GM12878 (cell line): ENCODE measurements at regions not wholly inside any gene's neighbourhood (a gene's known extent, or its start where the extent isn't known, plus 50 kb on each side); places are given as distances from the start of the nearest gene placed in this dataset.

Experiments
- ATAC-seq: fragments of 200-7000 bp; cut with Tn5 transposase; 3 replicates; pipeline ENCODE4 v1.9.1; 2020; ENCODE audit warnings: mild to moderate bottlenecking, moderate library complexity
- BruUV-seq: library from RNA; stranded (reverse); fragments of 400-500 nt; replicated peaks from 2 replicates; lab custom pipeline; 2021; lab: Mats Ljungman, UMichigan
- CTCF ChIA-PET: fragments of 300-600 bp; sonication (Branson Sonifier 250); formaldehyde crosslinking; extraction: SDS; loops from one replicate; lab custom pipeline; 2021; ENCODE audit warnings: inconsistent platforms; lab: Yijun Ruan, JAX
- POLR2A ChIA-PET: fragments of 350-600 bp; formaldehyde crosslinking; extraction: SDS; loops from one replicate; lab custom pipeline; 2021; ENCODE audit warnings: inconsistent platforms; lab: Charles Lee
- RAD21 ChIA-PET: fragments of 300-600 bp; sonication (Branson Sonifier 250); formaldehyde crosslinking; loops from one replicate; lab custom pipeline; 2023; ENCODE audit warnings: antibody characterized with exemption; ENCODE audit not compliant: unreplicated experiment; lab: Charles Lee
- SMC1A ChIA-PET: fragments of 300-600 bp; sonication (Branson Sonifier 250); formaldehyde crosslinking; loops from one replicate; lab custom pipeline; 2023; ENCODE audit not compliant: unreplicated experiment, uncharacterized antibody; lab: Charles Lee
- DNase-seq: peaks from one replicate; pipeline ENCODE4 v3.0.0-alpha.2; 2011; ENCODE audit warnings: low read depth, low spot score
- FAIRE-seq: peaks from 3 replicates; lab custom pipeline; 2011; peaks lifted over from hg19 to GRCh38; lab: Jason Lieb, UNC
- H2AFZ ChIP-seq: 2 replicates; pipeline ENCODE4 v1.6.0; 2011; ENCODE audit warnings: low read depth, low read length, control low read depth; ENCODE audit not compliant: control insufficient read depth
- H3K27ac ChIP-seq: 2 replicates; pipeline ENCODE4 v1.5.1; 2011; ENCODE audit warnings: control low read depth; ENCODE audit not compliant: control insufficient read depth, insufficient read depth
- H3K27me3 ChIP-seq, 2 experiments: replicated peaks in 1 of 2; 2 replicates each; pipeline versions ENCODE4 v1.6.0 to v1.6.1; 2011; ENCODE audit warnings: low read length in 1 of 2; ENCODE audit not compliant: control insufficient read depth in 2 of 2, insufficient read depth in 2 of 2
- H3K36me3 ChIP-seq, 2 experiments: 2 replicates each; pipeline ENCODE4 v1.5.1; 2011; ENCODE audit warnings: low read length in 1 of 2; ENCODE audit not compliant: control insufficient read depth in 2 of 2, insufficient read depth in 2 of 2
- H3K4me1 ChIP-seq: 2 replicates; pipeline ENCODE4 v1.6.1; 2011; ENCODE audit warnings: mild to moderate bottlenecking, low read length, moderate library complexity, mixed read lengths; ENCODE audit not compliant: control insufficient read depth, insufficient read depth
- H3K4me2 ChIP-seq: 2 replicates; pipeline ENCODE4 v1.6.0; 2011; ENCODE audit warnings: control low read depth; ENCODE audit not compliant: control insufficient read depth, insufficient read depth
- H3K4me3 ChIP-seq: fragments of 200-600 bp; sonication (generic); 2 replicates; pipeline ENCODE4 v1.5.1; 2016
- H3K79me2 ChIP-seq: 2 replicates; pipeline ENCODE4 v1.6.0; 2011; ENCODE audit warnings: low read length; ENCODE audit not compliant: control insufficient read depth, insufficient read depth
- H3K9ac ChIP-seq: 2 replicates; pipeline ENCODE4 v1.8.0; 2011; ENCODE audit warnings: low read length, control low read depth, mixed read lengths; ENCODE audit not compliant: control insufficient read depth, insufficient read depth
- H3K9me3 ChIP-seq: replicated peaks from 3 replicates; pipeline ENCODE4 v1.5.1; 2011; ENCODE audit warnings: mild to moderate bottlenecking, low read length; ENCODE audit not compliant: control insufficient read depth, insufficient read depth
- H4K20me1 ChIP-seq: 2 replicates; pipeline ENCODE4 v1.6.0; 2011; ENCODE audit not compliant: control insufficient read depth, insufficient read depth
- CBX5 ChIP-seq: sonication (generic); IDR thresholded peaks from 2 replicates; pipeline ENCODE4 v1.6.1; 2016; ENCODE audit warnings: low read depth, moderate library complexity, mild to moderate bottlenecking, inconsistent platforms
- CHD1 ChIP-seq: IDR thresholded peaks from 2 replicates; pipeline ENCODE4 v1.6.1; 2012; ENCODE audit warnings: low read depth, low read length, improper control_type of control experiment
- ESRRA ChIP-seq: IDR thresholded peaks from 2 replicates; pipeline ENCODE4 v1.6.1; 2012; ENCODE audit warnings: mild to moderate bottlenecking, low read length, improper control_type of control experiment
- ETV6 ChIP-seq, 2 experiments: fragments of 450-650 bp in 1 of 2; IDR thresholded peaks in 1 of 2; conservative IDR thresholded peaks in 1 of 2; 2 replicates each; pipeline ENCODE4 v1.6.1; 2014; ENCODE audit warnings: antibody characterized with exemption in 1 of 2, borderline replicate concordance in 1 of 2, low read depth in 1 of 2, mild to moderate bottlenecking in 1 of 2, moderate library complexity in 1 of 2
- KLF5 ChIP-seq: fragments of 450-650 bp; IDR thresholded peaks from 2 replicates; pipeline ENCODE4 v1.6.1; 2014; ENCODE audit warnings: mild to moderate bottlenecking; ENCODE audit not compliant: partially characterized antibody
- MEF2B ChIP-seq: fragments of 450-650 bp; IDR thresholded peaks from 2 replicates; pipeline ENCODE4 v1.6.1; 2018; ENCODE audit warnings: mild to moderate bottlenecking, moderate library complexity; ENCODE audit not compliant: partially characterized antibody, poor library complexity, severe bottlenecking
- MTA2 ChIP-seq: fragments of 450-650 bp; IDR thresholded peaks from 2 replicates; pipeline ENCODE4 v1.6.1; 2016; ENCODE audit warnings: low read depth, mild to moderate bottlenecking, moderate library complexity
- MYC ChIP-seq: IDR thresholded peaks from 2 replicates; pipeline ENCODE4 v1.6.1; 2011; ENCODE audit warnings: mild to moderate bottlenecking, low read length, moderate library complexity, inconsistent platforms; ENCODE audit not compliant: insufficient read depth, insufficient replicate concordance, insufficient read length, severe bottlenecking
- NR2C1 ChIP-seq: fragments of 450-650 bp; IDR thresholded peaks from 2 replicates; pipeline ENCODE4 v1.6.1; 2017; ENCODE audit warnings: antibody characterized with exemption, mild to moderate bottlenecking, moderate library complexity
- SUPT20H ChIP-seq: IDR thresholded peaks from 2 replicates; pipeline ENCODE4 v1.6.1; 2011; ENCODE audit warnings: low read depth, mild to moderate bottlenecking, low read length, moderate library complexity, borderline replicate concordance; ENCODE audit not compliant: control insufficient read depth
- TARDBP ChIP-seq: IDR thresholded peaks from 2 replicates; pipeline ENCODE4 v1.6.1; 2016; ENCODE audit warnings: borderline replicate concordance
- TCF7 ChIP-seq: IDR thresholded peaks from 2 replicates; pipeline ENCODE4 v1.6.1; 2014; ENCODE audit warnings: antibody characterized with exemption, borderline replicate concordance
- ZSCAN29 ChIP-seq: fragments of 450-650 bp; IDR thresholded peaks from 2 replicates; pipeline ENCODE4 v1.6.1; 2017; ENCODE audit warnings: mild to moderate bottlenecking, moderate library complexity
- ZZZ3 ChIP-seq: IDR thresholded peaks from 2 replicates; pipeline ENCODE4 v1.6.1; 2011; ENCODE audit warnings: low read depth; ENCODE audit not compliant: control insufficient read depth, insufficient read length
- WGBS: methylation state at CpG from one replicate; pipeline ENCODE4 v1.1.6; 2016; ENCODE audit warnings: low lambda C conversion rate; ENCODE audit not compliant: insufficient replicate concordance, insufficient coverage; ENCODE audit errors: missing lambda C conversion rate; 5-methylcytosine and 5-hydroxymethylcytosine counted together
- in situ Hi-C: fragments of 300-500 bp; cut with MboI; formaldehyde crosslinking; loops from 9 replicates; pipeline ENCODE4 v1.14.3; 2018; ENCODE audit warnings: mixed read lengths
- intact Hi-C: fragments of 100-400 bp; cut with micrococcal nuclease; formaldehyde crosslinking; loops from one replicate; pipeline ENCODE4 v1.14.2; 2022; ENCODE audit not compliant: unreplicated experiment

- no peak overlapping the region for H3K9ac ChIP-seq
- no peaks in the 10 kb centered on the region for H3K36me3 ChIP-seq
- no peak for ATAC-seq
- 19% methylated on average over 8 of the region's 8 CpGs for WGBS
- RAD21 ChIA-PET = interaction anchor here (0.9 kb wide), 1 partner anchor 216 kb away, joined by 3 read pairs; no protein-coding TSS in a partner anchor
- TF ChIP-seq MEF2B = no peak
- no peak for TF ChIP-seq CBX5
- TF ChIP-seq TCF7 = no peak
- no peak for TF ChIP-seq MYC
- TF ChIP-seq NR2C1 = no peak
- no peaks in the 10 kb centered on the region for H3K27me3 ChIP-seq
- no peaks in the 10 kb centered on the region for H3K79me2 ChIP-seq
- intact Hi-C loops = no loop called here
- CTCF ChIA-PET = interaction anchor here (0.6 to 1.2 kb wide), 4 partner anchors 11 to 1435 kb away, joined by 3 to 4 read pairs (median 4); no protein-coding TSS in a partner anchor
- in situ Hi-C loops = no loop called here
- no peaks in the 10 kb centered on the region for H3K4me1 ChIP-seq
- SMC1A ChIA-PET = interaction anchor here (0.7 to 2.2 kb wide), 8 partner anchors 10 to 192 kb away, joined by 3 to 13 read pairs (median 4); no protein-coding TSS in a partner anchor
- no peak overlapping the region for H3K4me2 ChIP-seq
- H4K20me1 ChIP-seq = no peaks in the 10 kb centered on the region
- no TSS peak for BruUV-seq
- no peak overlapping the region for H3K4me3 ChIP-seq
- H3K9me3 ChIP-seq = no peaks in the 10 kb centered on the region; the same call in 2 of the 3 replicates
- FAIRE-seq = no peak
- no peak for DNase-seq
- H3K27ac ChIP-seq = no peak overlapping the region
- no peak overlapping the region for H2AFZ ChIP-seq
- POLR2A ChIA-PET = no interaction called here
Observed at GRCh38 chr2:7619203-7619970, 702.2 kb downstream of the RNF144A start.

- no peaks in the 10 kb centered on the region for H4K20me1 ChIP-seq
- CTCF ChIA-PET = interaction anchor here (1.1 kb wide), 1 partner anchor 25 kb away, joined by 4 read pairs; no protein-coding TSS in a partner anchor
- no peak overlapping the region for H3K4me2 ChIP-seq
- no peak overlapping the region for H3K27ac ChIP-seq
- no peak overlapping the region for H3K9ac ChIP-seq
- no peaks in the 10 kb centered on the region for H3K36me3 ChIP-seq
- peaks cover 2% of the 10 kb centered on the region for H3K4me1 ChIP-seq
- H3K79me2 ChIP-seq = no peaks in the 10 kb centered on the region
- no peaks in the 10 kb centered on the region for H3K27me3 ChIP-seq
- WGBS = 0% methylated on average over 1 of the region's 1 CpG
- DNase-seq = no peak
- H3K9me3 ChIP-seq = no peaks in the 10 kb centered on the region; the same call in 2 of the 3 replicates
- RAD21 ChIA-PET = interaction anchor here (2.1 kb wide), 1 partner anchor 10 kb away, joined by 5 read pairs; no protein-coding TSS in a partner anchor
- intact Hi-C loops (no loop called here), in situ Hi-C loops (no loop called here)
- H2AFZ ChIP-seq = no peak overlapping the region
- no peak for FAIRE-seq
- H3K4me3 ChIP-seq = no peak overlapping the region
- SMC1A ChIA-PET = interaction anchor here (0.5 to 1.4 kb wide), 6 partner anchors 8 to 103 kb away, joined by 3 to 4 read pairs (median 3); no protein-coding TSS in a partner anchor
- ATAC-seq = peak; percentile 46
- BruUV-seq = no TSS peak
- POLR2A ChIA-PET = no interaction called here
- no peak for TF ChIP-seq MTA2
- TF ChIP-seq ZSCAN29 = no peak
- TF ChIP-seq TARDBP = no peak
- no peak for TF ChIP-seq ETV6 (conservative IDR thresholded peaks at IDR 0.05 in 1 of 2, IDR thresholded peaks at IDR 0.05 in 1 of 2; ENCODE audit: borderline replicate concordance in 1 of 2, low read depth in 1 of 2)
- TF ChIP-seq ESRRA = no peak
- no peak for TF ChIP-seq CHD1
- TF ChIP-seq KLF5 = no peak
- no peak for TF ChIP-seq SUPT20H
- TF ChIP-seq ZZZ3 = no peak
Observed at GRCh38 chr2:7620255-7620654, 703.0 kb downstream of the RNF144A start.
